ENCODE measurements at regions not wholly inside any gene's neighbourhood (a gene's known extent, or its start where the extent isn't known, plus 50 kb on each side); places are given as distances from the start of the nearest gene placed in this dataset.

- TF ChIP-seq CTCF (IDR thresholded peaks at IDR 0.05; ENCODE audit: control extremely low read depth in 1 of 3, insufficient read depth in 1 of 3, low read depth in 1 of 3, low read length in 3 of 3) (no peak), GTF2F1 (IDR thresholded peaks at IDR 0.05; ENCODE audit: borderline replicate concordance, low read depth, low read length) (no peak), POLR2AphosphoS5 (IDR thresholded peaks at IDR 0.05; ENCODE audit: low read depth, low read length) (no peak), CBX5 (IDR thresholded peaks at IDR 0.05; ENCODE audit: low read depth, low read length) (no peak), BACH1 (IDR thresholded peaks at IDR 0.05; ENCODE audit: low read length) (no peak), POLR2A (IDR thresholded peaks at IDR 0.05; ENCODE audit: control extremely low read depth in 1 of 2, low read depth in 2 of 2, low read length in 2 of 2) (no peak), MAX (IDR thresholded peaks at IDR 0.05) (no peak)
Measured at GRCh38 chr11:112346586-112346985, 85.9 kb upstream of the PLET1 start.

Data from H1 (cell line).